B cell (primary cell): ENCODE measurements at regions not wholly inside any gene's neighbourhood (a gene's known extent, or its start where the extent isn't known, plus 50 kb on each side); places are given as distances from the start of the nearest gene placed in this dataset.
"Not testable (repeated sequence)": the region's sequence is repeated elsewhere in the genome, so short reads cannot be mapped to it uniquely, and the experiment has no call there.

ENCODE experiments used
- ATAC-seq: fragments of 200-7000 bp; cut with Tn5 transposase; one replicate; pipeline ENCODE4 v1.10.0; 2021; ENCODE audit warnings: low read depth, mild to moderate bottlenecking, moderate number of reproducible peaks, moderate library complexity
- CTCF ChIA-PET: fragments of 350-600 bp; sonication (Branson Sonifier 250); formaldehyde crosslinking; loops from one replicate; lab custom pipeline; 2021; ENCODE audit warnings: antibody characterized with exemption, inconsistent platforms; lab: Charles Lee
- POLR2A ChIA-PET: fragments of 350-600 bp; sonication (Branson Sonifier 250); formaldehyde crosslinking; loops from one replicate; lab custom pipeline; 2021; ENCODE audit warnings: antibody characterized with exemption; lab: Charles Lee
- DNase-seq: peaks from one replicate; pipeline ENCODE4 v3.0.0; 2013
- H2AFZ ChIP-seq: 2 replicates; pipeline ENCODE4 v1.6.1; 2012; ENCODE audit warnings: mild to moderate bottlenecking, low read depth, low read length; ENCODE audit not compliant: insufficient read depth, poor library complexity, severe bottlenecking
- H3K27ac ChIP-seq, 2 donors: 1 replicate in 1 of 2; 2 replicates in 1 of 2; pipeline ENCODE4 v1.5.1; 2012 to 2013; ENCODE audit warnings: low read length in 2 of 2, mild to moderate bottlenecking in 2 of 2, moderate library complexity in 1 of 2
- H3K27me3 ChIP-seq, 4 experiments: fragments of 200-600 bp in 1 of 4; sonication (generic) in 1 of 4; replicated peaks in 1 of 4; 1 replicate in 2 of 4; 2 replicates in 2 of 4; pipeline versions ENCODE4 v1.6.1 to v1.7.0; 2013 to 2016; ENCODE audit warnings: low read length in 3 of 4, mild to moderate bottlenecking in 2 of 4, mixed read lengths in 1 of 4, moderate library complexity in 1 of 4; ENCODE audit not compliant: insufficient read depth in 4 of 4, control insufficient read depth in 3 of 4; ENCODE audit errors: control extremely low read depth in 1 of 4
- H3K36me3 ChIP-seq, 2 experiments: replicated peaks in 1 of 2; 1 replicate in 1 of 2; 2 replicates in 1 of 2; pipeline versions ENCODE4 v1.6.1 to v1.7.1; 2013; ENCODE audit warnings: low read length in 1 of 2; ENCODE audit not compliant: insufficient read depth in 2 of 2, control insufficient read depth in 1 of 2; ENCODE audit errors: control extremely low read depth in 1 of 2, extremely low read depth in 1 of 2
- H3K4me1 ChIP-seq, 2 donors: fragments of 200-600 bp in 1 of 2; sonication (generic) in 1 of 2; 1 replicate in 1 of 2; 2 replicates in 1 of 2; pipeline versions ENCODE4 v1.5.1 to v1.6.1; 2013 to 2017; ENCODE audit warnings: low read length in 2 of 2; ENCODE audit not compliant: control insufficient read depth in 2 of 2, insufficient read depth in 2 of 2
- H3K4me2 ChIP-seq: replicated peaks from 2 replicates; pipeline ENCODE3; 2012; ENCODE audit warnings: mild to moderate bottlenecking, low read depth, low read length; ENCODE audit not compliant: poor library complexity, severe bottlenecking
- H3K4me3 ChIP-seq, 5 experiments: fragments of 200-600 bp in 1 of 5; sonication (generic) in 1 of 5; 1 replicate in 3 of 5; 2 replicates in 2 of 5; pipeline versions ENCODE4 v1.5.1 to v1.7.0; 2011 to 2016; ENCODE audit warnings: low read length in 4 of 5, mild to moderate bottlenecking in 4 of 5, low read depth in 2 of 5, control low read depth in 1 of 5, moderate library complexity in 1 of 5; ENCODE audit not compliant: insufficient read depth in 1 of 5; ENCODE audit errors: control extremely low read depth in 1 of 5, extremely low read depth in 1 of 5
- H3K79me2 ChIP-seq: fragments of 200-600 bp; sonication (generic); one replicate; pipeline ENCODE4 v1.6.0; 2016; ENCODE audit warnings: low read length; ENCODE audit not compliant: control insufficient read depth, insufficient read depth
- H3K9ac ChIP-seq: fragments of 200-600 bp; sonication (generic); 2 replicates; pipeline ENCODE4 v1.6.1; 2017; ENCODE audit warnings: mild to moderate bottlenecking, low read length, moderate library complexity
- H3K9me3 ChIP-seq, 3 donors: one replicate each; pipeline versions ENCODE4 v1.6.1 to v1.7.1; 2013; ENCODE audit warnings: low read length in 2 of 3; ENCODE audit not compliant: control insufficient read depth in 2 of 3, insufficient read depth in 1 of 3; ENCODE audit errors: control extremely low read depth in 1 of 3
- H4K20me1 ChIP-seq: 2 replicates; pipeline ENCODE4 v1.6.0; 2012; ENCODE audit warnings: mild to moderate bottlenecking, low read length; ENCODE audit not compliant: insufficient read depth, control insufficient read depth, poor library complexity, severe bottlenecking
- H3K27ac Mint-ChIP-seq: one replicate; pipeline ENCODE4 v1.8.0; 2021; ENCODE audit warnings: mixed read lengths
- H3K27me3 Mint-ChIP-seq: one replicate; pipeline ENCODE4 v1.8.0; 2021; ENCODE audit warnings: mixed read lengths
- H3K4me1 Mint-ChIP-seq: one replicate; pipeline ENCODE4 v1.8.0; 2021; ENCODE audit warnings: mixed read lengths
- H3K4me3 Mint-ChIP-seq: one replicate; pipeline ENCODE4 v1.8.0; 2021; ENCODE audit warnings: mixed read lengths
- H3K9me3 Mint-ChIP-seq: one replicate; pipeline ENCODE4 v1.8.0; 2022; ENCODE audit warnings: mixed read lengths; ENCODE audit not compliant: insufficient read depth
- WGBS: methylation state at CpG from one replicate; pipeline ENCODE4 v1.1.5; 2013; ENCODE audit warnings: missing lambda C conversion rate; ENCODE audit not compliant: insufficient coverage; 5-methylcytosine and 5-hydroxymethylcytosine counted together
- intact Hi-C: fragments of 100-400 bp; cut with micrococcal nuclease; formaldehyde crosslinking; loops from one replicate; pipeline ENCODE4 v1.10.0; 2022

- H3K9me3 Mint-ChIP-seq, H3K27ac Mint-ChIP-seq, CTCF ChIA-PET, H3K4me1 ChIP-seq, intact Hi-C loops, H3K9ac ChIP-seq, ATAC-seq, H3K27me3 ChIP-seq, H3K9me3 ChIP-seq, H3K27me3 Mint-ChIP-seq, H2AFZ ChIP-seq, H3K4me1 Mint-ChIP-seq, POLR2A ChIA-PET, H3K4me3 Mint-ChIP-seq, H4K20me1 ChIP-seq, H3K79me2 ChIP-seq, H3K27ac ChIP-seq, H3K36me3 ChIP-seq, H3K4me2 ChIP-seq, H3K4me3 ChIP-seq, DNase-seq: not testable (repeated sequence)
- 80% methylated on average over 1 of the region's 1 CpG for WGBS
Measured at GRCh38 chr1:83386946-83387345, 612.0 kb downstream of the TTLL7 start.

GRCh38 chr1:83383107-83383506 is 615.8 kb downstream of the TTLL7 start:
- POLR2A ChIA-PET, intact Hi-C loops: not testable (repeated sequence)

GRCh38 chr1:83373018-83373417 is 625.9 kb downstream of the TTLL7 start:
- H3K27me3 ChIP-seq, H3K4me3 ChIP-seq, H3K9ac ChIP-seq, H3K9me3 ChIP-seq, H3K27me3 Mint-ChIP-seq, H4K20me1 ChIP-seq, CTCF ChIA-PET, H3K27ac ChIP-seq, H3K79me2 ChIP-seq, POLR2A ChIA-PET, H3K36me3 ChIP-seq, intact Hi-C loops, H2AFZ ChIP-seq, H3K4me2 ChIP-seq, H3K4me3 Mint-ChIP-seq, H3K9me3 Mint-ChIP-seq, H3K27ac Mint-ChIP-seq, DNase-seq, H3K4me1 ChIP-seq, ATAC-seq, H3K4me1 Mint-ChIP-seq: not testable (repeated sequence)
- 93% methylated on average over 1 of the region's 1 CpG for WGBS

More at GRCh38 chr1:83383107-83383506, 615.8 kb downstream of the TTLL7 start:
- H2AFZ ChIP-seq, CTCF ChIA-PET, H3K4me2 ChIP-seq, H3K36me3 ChIP-seq, H3K4me1 ChIP-seq, H3K9me3 Mint-ChIP-seq, H3K27ac Mint-ChIP-seq, DNase-seq, H3K27me3 ChIP-seq, H3K9ac ChIP-seq, H3K4me3 Mint-ChIP-seq, H3K4me3 ChIP-seq, H4K20me1 ChIP-seq, H3K9me3 ChIP-seq, ATAC-seq, H3K27me3 Mint-ChIP-seq, H3K27ac ChIP-seq, H3K4me1 Mint-ChIP-seq, H3K79me2 ChIP-seq: not testable (repeated sequence)
- no CpG with 5 or more reads among the region's 2 CpGs for WGBS

- H3K79me2 ChIP-seq, CTCF ChIA-PET, H2AFZ ChIP-seq, H3K27ac Mint-ChIP-seq, ATAC-seq, H3K4me1 ChIP-seq, H3K27me3 Mint-ChIP-seq, H3K9me3 Mint-ChIP-seq, H3K4me1 Mint-ChIP-seq, H3K36me3 ChIP-seq, H3K4me3 Mint-ChIP-seq, H3K9me3 ChIP-seq, H3K9ac ChIP-seq, H3K4me2 ChIP-seq, H3K27ac ChIP-seq, H4K20me1 ChIP-seq, DNase-seq, POLR2A ChIA-PET, H3K27me3 ChIP-seq, H3K4me3 ChIP-seq, intact Hi-C loops: not testable (repeated sequence)
- WGBS = 0% methylated on average over 1 of the region's 3 CpGs
Measured at GRCh38 chr1:83369853-83370252, 629.1 kb downstream of the TTLL7 start.
